Breast epithelium (tissue), 3 donors: ENCODE measurements at regions not wholly inside any gene's neighbourhood (a gene's known extent, or its start where the extent isn't known, plus 50 kb on each side); places are given as distances from the start of the nearest gene placed in this dataset.

Experiments used
- CTCF ChIP-seq, 3 donors: fragments of 450-650 bp; IDR thresholded peaks; one replicate each; pipeline ENCODE4 v1.5.1; 2016 to 2017; ENCODE audit warnings: antibody characterized with exemption in 3 of 3, mild to moderate bottlenecking in 3 of 3, moderate library complexity in 3 of 3
- POLR2A ChIP-seq: fragments of 450-650 bp; IDR thresholded peaks from one replicate; pipeline ENCODE4 v1.6.1; 2016; ENCODE audit warnings: antibody characterized with exemption, mild to moderate bottlenecking, moderate library complexity

GRCh38 chr11:13098063-13098462 is 88.9 kb downstream of the RASSF10 start:
- TF ChIP-seq POLR2A (no peak), CTCF (IDR thresholded peaks at IDR 0.05) (no peak)
